AG08396 (cell line): ENCODE measurements at regions not wholly inside any gene's neighbourhood (a gene's known extent, or its start where the extent isn't known, plus 50 kb on each side); places are given as distances from the start of the nearest gene placed in this dataset.

Experiments
- DNase-seq: peaks from one replicate; pipeline ENCODE4 v3.0.0; 2012; ENCODE audit warnings: low spot score, mixed read lengths

DNA sequence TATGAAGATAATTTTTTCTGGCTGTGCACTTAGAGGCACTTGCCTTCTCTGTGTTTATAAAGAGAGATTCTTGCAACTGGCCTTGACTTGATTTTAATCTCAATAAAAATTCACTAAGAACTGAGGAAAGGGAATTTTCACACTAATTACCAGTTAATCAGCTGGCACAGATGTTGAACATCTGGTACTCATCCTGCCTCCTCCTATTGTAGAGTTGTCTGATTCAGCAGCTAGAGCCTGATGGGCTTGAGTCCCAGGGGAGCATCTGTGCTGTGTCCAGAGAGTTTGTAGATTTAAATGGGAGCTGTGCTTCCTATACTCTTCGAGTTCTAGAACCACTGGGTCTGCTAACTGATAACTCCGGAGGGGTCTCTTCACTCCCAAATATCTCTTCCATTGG, 50.7 kb upstream of the ADRA1D start:
- DNase-seq, result no peak

GRCh38 chr20:4299216-4299615, 50.1 kb upstream of the ADRA1D start:
- DNase-seq, result no peak
